Small intestine (tissue), 7 donors: ENCODE measurements at regions not wholly inside any gene's neighbourhood (a gene's known extent, or its start where the extent isn't known, plus 50 kb on each side); places are given as distances from the start of the nearest gene placed in this dataset.

ENCODE experiments used
- DNase-seq, 2 donors: peaks; one replicate each; pipeline versions ENCODE4 v3.0.0 to v3.0.0-alpha.2; 2013
- FAIRE-seq: peaks from 2 replicates; lab custom pipeline; 2012; peaks lifted over from hg19 to GRCh38; lab: Jason Lieb, UNC
- H3K27ac ChIP-seq, 3 donors: one replicate each; pipeline ENCODE4 v1.5.1; 2013; ENCODE audit warnings: low read length in 2 of 3, mild to moderate bottlenecking in 2 of 3, control low read depth in 1 of 3, inconsistent platforms in 1 of 3, low read depth in 1 of 3, moderate library complexity in 1 of 3
- H3K27me3 ChIP-seq, 3 donors: one replicate each; pipeline ENCODE4 v1.6.1; 2013; ENCODE audit warnings: low read length in 3 of 3, inconsistent platforms in 1 of 3; ENCODE audit not compliant: control insufficient read depth in 3 of 3, insufficient read depth in 3 of 3
- H3K36me3 ChIP-seq, 3 donors: one replicate each; pipeline ENCODE4 v1.6.1; 2013; ENCODE audit warnings: low read length in 3 of 3, inconsistent platforms in 1 of 3, low read depth in 1 of 3, mild to moderate bottlenecking in 1 of 3, moderate library complexity in 1 of 3; ENCODE audit not compliant: control insufficient read depth in 3 of 3, insufficient read depth in 2 of 3
- H3K4me1 ChIP-seq, 3 donors: one replicate each; pipeline ENCODE4 v1.6.1; 2013; ENCODE audit warnings: low read length in 2 of 3, inconsistent platforms in 1 of 3, low read depth in 1 of 3, mild to moderate bottlenecking in 1 of 3, moderate library complexity in 1 of 3; ENCODE audit not compliant: control insufficient read depth in 3 of 3, insufficient read depth in 2 of 3
- H3K4me3 ChIP-seq, 3 donors: one replicate each; pipeline ENCODE4 v1.5.1; 2013; ENCODE audit warnings: low read length in 3 of 3, control low read depth in 1 of 3, inconsistent platforms in 1 of 3, low read depth in 1 of 3, mild to moderate bottlenecking in 1 of 3, moderate library complexity in 1 of 3
- H3K9me3 ChIP-seq, 2 donors: one replicate each; pipeline ENCODE4 v1.6.1; 2013; ENCODE audit warnings: low read depth in 1 of 2, low read length in 1 of 2; ENCODE audit not compliant: control insufficient read depth in 2 of 2, insufficient read depth in 1 of 2
- WGBS, 3 donors: extraction: QIAGEN DNeasy Blood & Tissue Kit; methylation state at CpG; one replicate each; pipeline ENCODE4 v1.1.7; 2013; 5-methylcytosine and 5-hydroxymethylcytosine counted together
- donor health status: healthy with polysubstance abuse.
- donor health status: control.
- donor health status: control.
- donor health status: Bipolar disorder and iron deficiency.
- donor health status: healthy.

DNA sequence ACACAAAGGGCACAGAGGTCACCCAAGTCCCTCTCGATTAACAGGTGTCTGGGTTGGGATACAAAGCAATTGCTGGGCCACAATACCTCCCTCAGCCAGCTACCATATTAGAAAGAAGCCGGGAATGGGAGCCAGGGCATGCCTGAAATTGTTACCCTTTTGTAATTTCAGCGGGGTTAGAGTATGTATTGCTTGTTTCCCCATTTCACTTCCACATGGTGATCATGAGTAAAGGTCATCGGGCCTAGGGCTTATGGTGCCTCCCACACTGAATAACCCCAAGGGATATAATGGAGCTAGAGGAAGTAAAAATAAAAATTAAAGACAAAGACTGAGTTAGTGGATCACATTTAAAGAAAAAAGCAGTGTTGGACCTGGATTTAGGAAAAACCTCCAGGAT, 437.2 kb upstream of the KLHL29 start:
- H3K36me3 ChIP-seq: no peaks in the 10 kb centered on the region
- H3K4me3 ChIP-seq: no peak overlapping the region
- no peaks in the 10 kb centered on the region for H3K4me1 ChIP-seq
- DNase-seq (no peak), FAIRE-seq (no peak)
- WGBS, 3 donors: 89 to 94% (median 92%) methylated on average over 4 of the region's 4 CpGs
- H3K27ac ChIP-seq: no peak overlapping the region
- H3K27me3 ChIP-seq: no peaks in the 10 kb centered on the region
- H3K9me3 ChIP-seq: no peaks in the 10 kb centered on the region

DNA sequence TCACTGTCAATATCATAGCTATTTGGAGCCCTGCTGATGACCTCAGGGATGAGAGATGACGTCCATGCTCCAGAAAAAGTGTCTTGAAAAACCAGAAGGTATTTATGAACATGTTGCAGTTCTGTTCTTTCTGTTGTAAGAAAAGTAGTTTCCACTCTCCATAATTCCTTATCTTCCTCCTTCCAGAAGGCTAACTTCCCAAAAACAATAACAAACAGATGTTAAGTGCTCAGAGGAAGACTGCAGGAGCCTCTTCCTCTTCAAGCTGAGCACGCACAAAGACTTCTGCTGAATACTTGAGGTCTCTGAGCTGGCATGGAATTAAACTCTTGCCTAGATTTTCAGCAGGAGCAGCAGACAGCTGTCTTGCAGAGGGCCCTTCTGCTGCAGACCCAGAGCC, 434.5 kb upstream of the KLHL29 start:
- Histone ChIP-seq H3K27ac (no peak overlapping the region), H3K4me1 (no peaks in the 10 kb centered on the region), H3K9me3 (no peaks in the 10 kb centered on the region), H3K27me3 (no peaks in the 10 kb centered on the region), H3K36me3 (no peaks in the 10 kb centered on the region), H3K4me3 (no peak overlapping the region)
- DNase-seq (no peak), FAIRE-seq (no peak)
- WGBS, 3 donors: 48 to 81% (median 54%) methylated on average over 2 of the region's 2 CpGs

DNA sequence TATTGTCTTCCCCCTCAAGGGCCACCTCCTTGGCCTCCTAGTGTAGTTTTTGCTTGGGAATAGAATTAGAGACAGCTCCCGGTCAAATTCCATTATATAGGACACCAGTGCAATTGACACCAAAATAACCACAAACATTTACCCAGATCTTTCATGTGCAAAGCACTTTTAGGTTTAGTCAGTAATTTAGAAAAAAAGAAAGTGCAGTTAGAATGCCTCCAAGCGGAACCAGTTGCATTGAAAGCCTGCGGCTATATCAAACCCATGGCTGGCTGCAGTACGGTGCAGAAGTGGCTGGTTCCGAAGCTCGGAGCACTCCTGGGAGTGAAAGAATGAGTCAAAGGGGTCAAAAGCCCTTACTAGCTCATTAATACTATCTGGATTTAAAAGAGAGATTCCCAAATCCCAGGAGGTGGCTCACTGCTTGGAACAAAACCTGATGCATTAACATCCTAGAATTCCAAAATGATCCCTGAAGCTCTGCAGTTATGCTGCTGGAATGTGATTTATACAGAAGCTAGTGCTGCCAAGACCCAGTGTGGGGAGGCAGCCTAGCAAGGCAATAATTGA, 432.2 kb upstream of the KLHL29 start:
- H3K36me3 ChIP-seq: no peaks in the 10 kb centered on the region
- no peaks in the 10 kb centered on the region for H3K4me1 ChIP-seq
- no peak for DNase-seq
- no peak overlapping the region for H3K27ac ChIP-seq
- no peak for FAIRE-seq
- H3K27me3 ChIP-seq: no peaks in the 10 kb centered on the region
- no peaks in the 10 kb centered on the region for H3K9me3 ChIP-seq
- WGBS, 3 donors: 78 to 89% (median 83%) methylated on average over 6 of the region's 6 CpGs
- H3K4me3 ChIP-seq: no peak overlapping the region

DNA sequence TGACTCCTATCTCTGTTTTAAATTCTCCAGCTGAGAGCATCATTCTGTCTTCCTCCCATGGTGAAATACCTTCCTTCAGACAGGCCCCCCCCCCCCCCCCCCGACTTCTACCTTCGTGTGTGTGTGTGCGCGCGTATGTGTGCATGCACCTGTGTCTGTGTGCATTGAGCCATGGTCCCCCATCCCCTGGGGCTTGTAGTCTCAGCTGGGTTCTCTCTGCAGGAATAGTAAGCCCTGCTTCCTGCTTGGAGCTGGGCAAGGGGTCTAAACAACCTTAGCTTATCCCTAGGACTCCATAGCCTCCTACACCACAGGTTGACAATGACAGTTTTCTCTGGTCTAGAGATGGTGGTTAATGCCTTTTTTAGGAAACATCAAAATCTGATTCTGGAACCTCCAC, 427.5 kb upstream of the KLHL29 start:
- no peak overlapping the region for H3K4me3 ChIP-seq
- no peak for DNase-seq
- 90 to 94% (median 93%) methylated on average over 5 of the region's 5 CpGs for WGBS, 3 donors
- H3K4me1 ChIP-seq: no peaks in the 10 kb centered on the region
- H3K36me3 ChIP-seq: no peaks in the 10 kb centered on the region
- no peak for FAIRE-seq
- H3K27ac ChIP-seq: no peak overlapping the region
- no peaks in the 10 kb centered on the region for H3K9me3 ChIP-seq
- H3K27me3 ChIP-seq: no peaks in the 10 kb centered on the region

DNA sequence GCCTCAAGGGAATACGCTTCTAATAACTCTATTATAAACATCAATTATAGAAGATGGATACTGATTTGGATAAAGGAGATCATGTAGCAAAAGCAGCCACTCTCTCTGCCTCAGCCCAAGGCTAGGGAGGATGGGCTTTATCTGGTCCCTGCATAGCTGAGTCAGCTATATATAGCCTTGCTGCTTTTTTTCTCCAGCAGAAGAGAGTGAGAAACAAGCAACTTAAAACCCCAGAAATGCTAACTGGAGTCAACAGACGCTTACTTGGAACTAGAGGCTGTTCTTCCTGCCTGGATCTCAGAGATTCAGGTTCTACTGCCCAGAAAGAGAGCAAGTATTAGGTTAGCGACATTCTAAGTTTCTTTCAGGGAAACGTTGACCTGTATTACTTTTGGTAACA, 426.7 kb upstream of the KLHL29 start:
- no peaks in the 10 kb centered on the region for H3K36me3 ChIP-seq
- WGBS, 3 donors: 86 to 88% (median 88%) methylated on average over 4 of the region's 4 CpGs
- H3K27me3 ChIP-seq: no peaks in the 10 kb centered on the region
- H3K27ac ChIP-seq: no peak overlapping the region
- no peak overlapping the region for H3K4me3 ChIP-seq
- no peak for FAIRE-seq
- no peaks in the 10 kb centered on the region for H3K9me3 ChIP-seq
- no peaks in the 10 kb centered on the region for H3K4me1 ChIP-seq
- DNase-seq: no peak

DNA sequence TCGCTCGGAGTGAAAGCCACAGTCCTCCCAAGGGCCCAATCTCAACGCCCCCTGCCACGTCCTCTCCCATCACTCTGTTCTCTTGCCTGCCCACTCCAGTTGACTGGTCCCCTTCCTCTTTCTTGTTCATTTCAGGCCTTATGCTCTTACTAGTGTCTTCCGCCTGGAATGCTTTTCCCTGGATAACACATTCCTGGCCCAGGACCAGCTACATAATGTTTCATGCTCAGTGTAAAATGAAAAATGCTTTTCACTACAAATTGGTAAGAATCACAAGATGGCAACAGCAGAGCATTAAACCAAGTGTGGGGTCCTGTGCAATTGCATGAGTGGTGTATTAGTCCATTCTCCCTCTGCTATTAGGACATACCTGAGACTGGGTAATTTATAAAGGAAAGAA, 417.2 kb upstream of the KLHL29 start:
- H3K4me1 ChIP-seq: no peaks in the 10 kb centered on the region
- H3K9me3 ChIP-seq: no peaks in the 10 kb centered on the region
- DNase-seq: no peak
- H3K27me3 ChIP-seq: peaks cover 0 to 3% (median 0%) of the 10 kb centered on the region in 3 donors
- no peak overlapping the region for H3K27ac ChIP-seq
- H3K4me3 ChIP-seq: no peak overlapping the region
- no peaks in the 10 kb centered on the region for H3K36me3 ChIP-seq
- FAIRE-seq: no peak
- 83 to 91% (median 87%) methylated on average over 5 of the region's 5 CpGs for WGBS, 3 donors

DNA sequence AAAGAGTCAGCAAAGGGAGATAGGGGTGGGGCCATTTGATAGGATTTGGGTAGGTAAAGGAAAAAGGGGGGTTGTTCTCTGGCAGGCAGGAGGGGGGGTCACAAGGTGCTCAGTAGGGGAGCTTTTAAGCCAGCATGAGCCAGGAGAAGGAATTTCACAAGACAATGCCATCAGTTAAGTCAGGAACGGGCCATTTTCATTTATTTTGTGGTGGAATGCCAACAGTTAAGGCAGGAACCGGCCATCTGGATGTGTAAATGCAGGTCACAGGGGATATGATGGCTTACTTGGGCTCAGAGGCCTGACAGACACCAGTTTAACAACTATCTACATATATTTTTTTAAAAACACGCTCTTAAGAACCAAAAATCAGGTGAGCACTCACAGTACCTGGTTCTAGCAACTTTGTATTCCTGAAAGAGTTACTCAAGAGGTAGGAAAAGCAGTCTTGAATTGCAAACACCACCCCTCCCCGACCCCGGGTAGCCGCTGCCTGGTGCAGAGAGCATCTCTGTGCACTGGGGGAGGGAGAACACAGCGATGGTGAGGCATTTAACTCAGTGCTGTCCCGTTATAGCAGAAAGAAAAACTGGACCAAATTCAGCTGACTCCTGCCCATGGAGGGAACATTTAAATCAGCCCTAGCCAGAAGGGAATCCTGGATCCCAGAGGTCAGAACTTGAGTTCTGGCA, 414.5 kb upstream of the KLHL29 start:
- DNase-seq (no peak), FAIRE-seq (no peak)
- no peaks in the 10 kb centered on the region for H3K9me3 ChIP-seq
- no peaks in the 10 kb centered on the region for H3K36me3 ChIP-seq
- 60 to 63% (median 62%) methylated on average over 8 of the region's 8 CpGs for WGBS, 3 donors
- H3K27ac ChIP-seq: no peak overlapping the region
- peaks cover 0 to 3% (median 0%) of the 10 kb centered on the region in 3 donors for H3K27me3 ChIP-seq
- no peak overlapping the region for H3K4me3 ChIP-seq
- no peaks in the 10 kb centered on the region for H3K4me1 ChIP-seq

DNA sequence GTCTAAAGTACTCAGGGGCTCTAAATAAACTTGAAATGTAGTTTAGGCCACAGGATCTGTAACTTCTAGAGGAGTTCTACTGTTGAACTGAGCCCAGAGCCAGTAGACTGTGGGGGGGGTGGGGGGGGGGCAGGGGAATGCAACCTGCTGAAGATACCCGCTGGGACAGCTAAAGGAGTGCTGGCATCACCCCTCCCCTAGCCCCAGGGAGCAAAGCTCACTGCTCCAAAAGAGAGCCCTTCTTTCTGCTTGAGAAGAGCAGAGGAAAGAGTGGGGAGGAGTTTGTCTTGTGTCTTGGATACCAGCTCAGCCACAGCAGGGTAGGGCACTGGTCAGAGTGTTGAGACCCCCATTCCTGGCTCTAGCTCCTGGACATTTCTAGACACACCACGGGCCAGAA, 414.0 kb upstream of the KLHL29 start:
- no peak overlapping the region for H3K4me3 ChIP-seq
- WGBS, 3 donors: 76 to 94% (median 83%) methylated on average over 2 of the region's 2 CpGs
- H3K27me3 ChIP-seq: peaks cover 0 to 3% (median 0%) of the 10 kb centered on the region in 3 donors

DNA sequence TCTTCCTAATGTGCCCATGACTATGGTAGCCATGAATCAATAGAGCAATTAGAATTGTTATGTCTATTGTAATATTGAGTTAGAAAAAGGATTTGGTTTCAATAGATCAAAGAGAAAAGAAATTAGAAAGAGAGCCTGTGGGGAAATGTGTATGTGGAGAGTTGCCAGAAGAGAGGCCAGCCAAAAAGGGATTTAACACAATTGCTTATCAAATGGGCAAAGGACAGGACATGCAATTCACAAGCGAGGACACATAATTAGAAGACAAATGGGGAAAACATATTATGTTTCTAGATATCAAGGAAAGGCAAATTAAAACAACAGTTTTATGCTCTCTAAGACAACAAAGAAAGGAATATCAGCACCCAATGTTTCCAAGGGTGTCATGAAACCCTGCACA, 403.2 kb upstream of the KLHL29 start:
- no peaks in the 10 kb centered on the region for H3K36me3 ChIP-seq
- H3K4me1 ChIP-seq: no peaks in the 10 kb centered on the region
- no peaks in the 10 kb centered on the region for H3K9me3 ChIP-seq
- H3K27ac ChIP-seq: no peak overlapping the region
- H3K27me3 ChIP-seq: no peaks in the 10 kb centered on the region
- 8 to 47% (median 42%) methylated on average over 1 of the region's 1 CpG for WGBS, 3 donors
- no peak for DNase-seq
- no peak for FAIRE-seq
- no peak overlapping the region for H3K4me3 ChIP-seq

More for the DNA sequence above, 414.0 kb upstream of the KLHL29 start:
- H3K4me1 ChIP-seq: no peaks in the 10 kb centered on the region
- H3K9me3 ChIP-seq: no peaks in the 10 kb centered on the region
- no peak for DNase-seq
- H3K27ac ChIP-seq: no peak overlapping the region
- FAIRE-seq: no peak
- no peaks in the 10 kb centered on the region for H3K36me3 ChIP-seq
